Gastroesophageal sphincter (tissue), 3 donors: ENCODE measurements at regions not wholly inside any gene's neighbourhood (a gene's known extent, or its start where the extent isn't known, plus 50 kb on each side); places are given as distances from the start of the nearest gene placed in this dataset.

Experiments
- CTCF ChIP-seq, 4 experiments: fragments of 200-600 bp in 2 of 4; fragments of 450-650 bp in 2 of 4; sonication (generic) in 1 of 4; IDR thresholded peaks; one replicate each; pipeline ENCODE4 v1.5.1; 2017 to 2019; ENCODE audit warnings: antibody characterized with exemption in 4 of 4, mild to moderate bottlenecking in 2 of 4, moderate library complexity in 2 of 4
- POLR2AphosphoS5 ChIP-seq: sonication (generic); formaldehyde crosslinking; IDR thresholded peaks from one replicate; pipeline ENCODE4 v1.6.1; 2017; ENCODE audit warnings: antibody characterized with exemption

GRCh38 chr21:35871906-35872305, 188.4 kb downstream of the SETD4 start:
- TF ChIP-seq CTCF (IDR thresholded peaks at IDR 0.05) (no peak), POLR2AphosphoS5 (no peak)
